T-cell (primary cell): ENCODE measurements at regions not wholly inside any gene's neighbourhood (a gene's known extent, or its start where the extent isn't known, plus 50 kb on each side); places are given as distances from the start of the nearest gene placed in this dataset.

Source experiments
- ATAC-seq, 4 experiments: fragments of 200-7000 bp in 3 of 4; fragments of 150-1000 bp in 1 of 4; cut with Tn5 transposase; replicated peaks in 1 of 4; 1 replicate in 3 of 4; 2 replicates in 1 of 4; pipeline ENCODE4 v1.10.0; 2021; ENCODE audit warnings: moderate library complexity in 3 of 4, mild to moderate bottlenecking in 2 of 4, moderate number of reproducible peaks in 1 of 4
- CTCF ChIA-PET, 2 donors: fragments of 300-600 bp; sonication (Branson Sonifier 250); formaldehyde crosslinking; loops; one replicate each; lab custom pipeline; 2022; ENCODE audit warnings: antibody characterized with exemption in 2 of 2; lab: Charles Lee
- POLR2A ChIA-PET, 2 donors: fragments of 300-600 bp; sonication (Branson Sonifier 250); formaldehyde crosslinking; loops; one replicate each; lab custom pipeline; 2022; ENCODE audit warnings: antibody characterized with exemption in 2 of 2; lab: Charles Lee
- DNase-seq, 35 experiments: peaks; one replicate each; pipeline versions ENCODE4 v3.0.0 to v3.0.0-alpha.2; 2013 to 2023
- H3K27ac ChIP-seq: one replicate; pipeline ENCODE4 v1.5.1; 2013; ENCODE audit warnings: low read length
- H3K27me3 ChIP-seq, 2 experiments: replicated peaks in 1 of 2; 1 replicate in 1 of 2; 2 replicates in 1 of 2; pipeline versions ENCODE4 v1.6.1 to v1.7.0; 2013; ENCODE audit warnings: low read length in 1 of 2, mixed read lengths in 1 of 2; ENCODE audit not compliant: control insufficient read depth in 2 of 2, insufficient read depth in 2 of 2; ENCODE audit errors: extremely low read depth in 1 of 2
- H3K36me3 ChIP-seq, 2 donors: 1 replicate in 1 of 2; 2 replicates in 1 of 2; pipeline versions ENCODE4 v1.6.1 to v1.7.0; 2013; ENCODE audit warnings: low read length in 1 of 2; ENCODE audit not compliant: control insufficient read depth in 2 of 2, insufficient read depth in 1 of 2; ENCODE audit errors: extremely low read depth in 1 of 2
- H3K4me1 ChIP-seq, 2 experiments: 1 replicate in 1 of 2; 2 replicates in 1 of 2; pipeline versions ENCODE4 v1.6.1 to v1.7.0; 2013; ENCODE audit warnings: low read length in 2 of 2, mixed read lengths in 1 of 2; ENCODE audit not compliant: insufficient read depth in 2 of 2, control insufficient read depth in 1 of 2; ENCODE audit errors: extremely low read depth in 1 of 2
- H3K4me3 ChIP-seq, 2 donors: 1 replicate in 1 of 2; 2 replicates in 1 of 2; pipeline versions ENCODE4 v1.5.1 to v1.7.0; 2013; ENCODE audit warnings: mild to moderate bottlenecking in 2 of 2, low read length in 1 of 2, moderate library complexity in 1 of 2; ENCODE audit not compliant: control insufficient read depth in 1 of 2; ENCODE audit errors: extremely low read depth in 1 of 2
- H3K9me3 ChIP-seq: 2 replicates; pipeline ENCODE4 v1.7.0; 2013
- H3K27ac Mint-ChIP-seq, 2 donors: one replicate each; pipeline ENCODE4 v1.8.0; 2020 to 2021; ENCODE audit warnings: mild to moderate bottlenecking in 2 of 2, mixed read lengths in 2 of 2
- H3K27me3 Mint-ChIP-seq, 2 donors: one replicate each; pipeline ENCODE4 v1.8.0; 2021 to 2022; ENCODE audit warnings: mixed read lengths in 2 of 2
- H3K36me3 Mint-ChIP-seq: one replicate; pipeline ENCODE4 v1.8.0; 2021; ENCODE audit warnings: mixed read lengths
- H3K4me1 Mint-ChIP-seq, 3 donors: one replicate each; pipeline ENCODE4 v1.8.0; 2020 to 2022; ENCODE audit warnings: mixed read lengths in 3 of 3, mild to moderate bottlenecking in 1 of 3
- H3K4me3 Mint-ChIP-seq, 3 donors: one replicate each; pipeline ENCODE4 v1.8.0; 2020 to 2022; ENCODE audit warnings: mild to moderate bottlenecking in 3 of 3, mixed read lengths in 3 of 3, moderate library complexity in 3 of 3
- H3K9me3 Mint-ChIP-seq, 3 donors: one replicate each; pipeline ENCODE4 v1.8.0; 2020 to 2022; ENCODE audit warnings: mixed read lengths in 3 of 3
- WGBS: methylation state at CpG from one replicate; pipeline ENCODE4 v1.1.5; 2013; ENCODE audit warnings: missing lambda C conversion rate; ENCODE audit not compliant: insufficient coverage; 5-methylcytosine and 5-hydroxymethylcytosine counted together

- ChIA-PET POLR2A (interaction anchor here in 1 of 2 donors (0.6 kb wide), 1 partner anchor 14 kb away, joined by 3 read pairs; no protein-coding TSS in a partner anchor), CTCF (interaction anchor here (0.6 to 4.9 kb wide), 12 partner anchors 11 to 1387 kb away, joined by 3 to 86 read pairs (median 5); no protein-coding TSS in a partner anchor)
- 83% methylated on average over 3 of the region's 4 CpGs for WGBS
- peaks cover 5 to 10% of the 10 kb centered on the region in 2 donors for H3K27me3 Mint-ChIP-seq
- no peak for ATAC-seq
- Histone ChIP-seq H3K4me1 (no peaks in the 10 kb centered on the region), H3K4me3 (no peak overlapping the region), H3K9me3 (no peaks in the 10 kb centered on the region), H3K36me3 (no peaks in the 10 kb centered on the region), H3K27ac (no peak overlapping the region), H3K27me3 (no peaks in the 10 kb centered on the region)
- no peak for DNase-seq
- H3K27ac Mint-ChIP-seq: no peak overlapping the region
- no peaks in the 10 kb centered on the region for H3K9me3 Mint-ChIP-seq
- peaks cover 10% of the 10 kb centered on the region for H3K36me3 Mint-ChIP-seq
- H3K4me3 Mint-ChIP-seq: no peak overlapping the region
- H3K4me1 Mint-ChIP-seq: no peaks in the 10 kb centered on the region
Measured at GRCh38 chr4:53931461-53931961, 132.9 kb downstream of the CHIC2 start.

GRCh38 chr4:53929955-53930798 is 134.2 kb downstream of the CHIC2 start:
- WGBS: 21% methylated on average over 3 of the region's 8 CpGs
- Histone ChIP-seq H3K27ac (no peak overlapping the region), H3K4me1 (no peaks in the 10 kb centered on the region), H3K36me3 (no peaks in the 10 kb centered on the region), H3K27me3 (no peaks in the 10 kb centered on the region), H3K9me3 (no peaks in the 10 kb centered on the region), H3K4me3 (no peak overlapping the region)
- H3K36me3 Mint-ChIP-seq: peaks cover 4% of the 10 kb centered on the region
- H3K4me1 Mint-ChIP-seq: no peaks in the 10 kb centered on the region
- ATAC-seq (peak; percentile 50 to 66 (median 62)), DNase-seq (peak in 34 of 35 experiments; percentile 6 to 77 (median 42))
- H3K27ac Mint-ChIP-seq: no peak overlapping the region
- POLR2A ChIA-PET: no interaction called here
- CTCF ChIA-PET: interaction anchor here (0.6 to 4.9 kb wide), 15 partner anchors 8 to 1461 kb away, joined by 3 to 86 read pairs (median 5); no protein-coding TSS in a partner anchor
- no peaks in the 10 kb centered on the region for H3K9me3 Mint-ChIP-seq
- no peak overlapping the region for H3K4me3 Mint-ChIP-seq
- H3K27me3 Mint-ChIP-seq: peaks cover 5 to 10% of the 10 kb centered on the region in 2 donors

- Mint-ChIP-seq H3K4me3 (no peak overlapping the region), H3K9me3 (no peaks in the 10 kb centered on the region), H3K27me3 (peaks cover 5 to 10% of the 10 kb centered on the region in 2 donors), H3K36me3 (peaks cover 4% of the 10 kb centered on the region), H3K27ac (no peak overlapping the region), H3K4me1 (no peaks in the 10 kb centered on the region)
- Histone ChIP-seq H3K27me3 (no peaks in the 10 kb centered on the region), H3K36me3 (no peaks in the 10 kb centered on the region), H3K9me3 (no peaks in the 10 kb centered on the region), H3K4me3 (no peak overlapping the region), H3K27ac (no peak overlapping the region), H3K4me1 (no peaks in the 10 kb centered on the region)
- POLR2A ChIA-PET: no interaction called here
- DNase-seq (no peak), ATAC-seq (no peak)
- CTCF ChIA-PET: interaction anchor here (0.7 to 4.9 kb wide), 14 partner anchors 7 to 1029 kb away, joined by 3 to 86 read pairs (median 5); no protein-coding TSS in a partner anchor
- WGBS: 6% methylated on average over 2 of the region's 4 CpGs
Measured at GRCh38 chr4:53929311-53929710, 135.1 kb downstream of the CHIC2 start.

- Mint-ChIP-seq H3K9me3 (no peaks in the 10 kb centered on the region), H3K4me1 (no peaks in the 10 kb centered on the region), H3K27me3 (peaks cover 5 to 10% of the 10 kb centered on the region in 2 donors), H3K27ac (no peak overlapping the region), H3K36me3 (peaks cover 4% of the 10 kb centered on the region), H3K4me3 (no peak overlapping the region)
- Histone ChIP-seq H3K27me3 (no peaks in the 10 kb centered on the region), H3K4me1 (no peaks in the 10 kb centered on the region), H3K9me3 (no peaks in the 10 kb centered on the region), H3K27ac (no peak overlapping the region), H3K36me3 (no peaks in the 10 kb centered on the region), H3K4me3 (no peak overlapping the region)
- ChIA-PET POLR2A (no interaction called here), CTCF (interaction anchor here (0.7 to 4.9 kb wide), 8 partner anchors 16 to 388 kb away, joined by 3 to 86 read pairs (median 17); no protein-coding TSS in a partner anchor)
- DNase-seq (no peak), ATAC-seq (no peak)
Measured at GRCh38 chr4:53928825-53929224, 135.6 kb downstream of the CHIC2 start.

- DNase-seq: no peak
- ATAC-seq: no peak
- Mint-ChIP-seq H3K9me3 (no peaks in the 10 kb centered on the region), H3K36me3 (no peaks in the 10 kb centered on the region), H3K27ac (no peak overlapping the region), H3K27me3 (peaks cover 0 to 6% of the 10 kb centered on the region in 2 donors), H3K4me3 (no peak overlapping the region), H3K4me1 (no peaks in the 10 kb centered on the region)
- no peaks in the 10 kb centered on the region for H3K4me1 ChIP-seq
- ChIA-PET CTCF (interaction anchor here in 1 of 2 donors (1.5 kb wide), 1 partner anchor 309 kb away, joined by 6 read pairs; no protein-coding TSS in a partner anchor), POLR2A (no interaction called here)
- H3K9me3 ChIP-seq: no peaks in the 10 kb centered on the region
- H3K36me3 ChIP-seq: no peaks in the 10 kb centered on the region
- WGBS: 63% methylated on average over 1 of the region's 2 CpGs
- no peak overlapping the region for H3K27ac ChIP-seq
- H3K4me3 ChIP-seq: no peak overlapping the region
- H3K27me3 ChIP-seq: peaks cover 0 to 4% of the 10 kb centered on the region in 2 experiments
Measured at GRCh38 chr4:53925050-53925605, 139.3 kb downstream of the CHIC2 start.

- DNase-seq: no peak
- H3K27ac ChIP-seq: no peak overlapping the region
- H3K27me3 ChIP-seq: peaks cover 0 to 4% of the 10 kb centered on the region in 2 experiments
- POLR2A ChIA-PET: no interaction called here
- Mint-ChIP-seq H3K27me3 (peaks cover 0 to 6% of the 10 kb centered on the region in 2 donors), H3K36me3 (no peaks in the 10 kb centered on the region), H3K27ac (no peak overlapping the region), H3K4me3 (no peak overlapping the region), H3K4me1 (no peaks in the 10 kb centered on the region), H3K9me3 (no peaks in the 10 kb centered on the region)
- CTCF ChIA-PET: no interaction called here
- no peak for ATAC-seq
- H3K4me3 ChIP-seq: no peak overlapping the region
- 67% methylated on average over 3 of the region's 7 CpGs for WGBS
- H3K36me3 ChIP-seq: no peaks in the 10 kb centered on the region
- no peaks in the 10 kb centered on the region for H3K4me1 ChIP-seq
- no peaks in the 10 kb centered on the region for H3K9me3 ChIP-seq
Measured at GRCh38 chr4:53924333-53925049, 139.9 kb downstream of the CHIC2 start.
